NCI-H1417 treated with DMSO at 0.1 percent for 48 hours (cell line): ENCODE measurements at regions not wholly inside any gene's neighbourhood (a gene's known extent, or its start where the extent isn't known, plus 50 kb on each side); places are given as distances from the start of the nearest gene placed in this dataset.

ENCODE experiments used
- DNase-seq: peaks from one replicate; lab custom pipeline; 2025; lab: John Stamatoyannopoulos, UW

DNA sequence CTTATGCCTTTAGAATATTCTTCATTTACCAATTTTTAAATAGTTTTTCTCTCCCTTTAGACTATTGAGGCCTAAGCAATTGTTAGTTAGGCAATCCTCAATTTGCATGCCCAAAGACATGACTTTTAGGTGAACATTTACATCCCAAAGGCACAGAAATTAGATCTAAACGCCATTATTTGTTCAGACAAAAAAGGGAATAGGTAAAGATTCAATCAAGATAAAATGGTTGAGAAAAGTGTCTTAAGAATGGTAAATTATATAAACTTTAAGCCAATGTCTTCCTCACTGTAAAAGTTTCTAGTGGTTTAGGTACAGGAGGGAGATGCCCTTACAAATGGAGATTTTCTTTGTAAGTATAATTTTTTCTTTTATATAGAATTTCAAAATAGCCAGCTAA, 50.2 kb upstream of the MME start:
- DNase-seq: no peak

DNA sequence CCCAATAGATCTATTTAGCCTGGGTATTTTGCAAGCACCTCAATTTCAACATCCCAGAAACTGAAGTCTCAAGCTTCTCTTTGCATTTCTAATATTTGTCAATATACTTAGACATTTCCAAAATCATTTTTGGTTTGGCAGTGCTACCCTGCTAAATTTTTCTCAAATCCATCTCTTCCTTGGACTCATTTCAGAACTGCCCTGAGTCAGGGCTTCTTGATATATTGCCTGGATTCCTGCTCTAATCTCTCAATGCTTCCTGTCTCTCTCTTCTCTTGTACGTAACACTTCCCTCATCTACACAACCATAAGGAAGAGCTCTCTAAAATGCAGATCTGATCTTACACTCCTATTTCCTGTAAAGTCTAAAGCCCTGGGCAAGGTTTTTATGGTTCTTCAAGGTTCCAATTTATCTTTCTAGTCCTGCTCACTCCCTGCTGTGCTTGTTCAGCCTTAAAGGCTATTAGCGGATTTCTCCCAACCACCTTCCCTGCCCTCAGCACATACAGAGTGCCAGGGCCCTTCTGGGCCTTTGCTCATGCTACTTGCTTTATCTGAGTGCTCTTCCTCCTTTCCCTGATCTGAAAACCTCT, 53.0 kb upstream of the MME start:
- no peak for DNase-seq

GRCh38 chr3:155024006-155024638, 56.0 kb upstream of the MME start:
- no peak for DNase-seq

- no peak for DNase-seq
These were observed 57.2 kb upstream of the MME start for GRCh38 chr3:155022896-155023295.

- no peak for DNase-seq
These were observed 60.5 kb upstream of the MME start for GRCh38 chr3:155019575-155019974.

DNA sequence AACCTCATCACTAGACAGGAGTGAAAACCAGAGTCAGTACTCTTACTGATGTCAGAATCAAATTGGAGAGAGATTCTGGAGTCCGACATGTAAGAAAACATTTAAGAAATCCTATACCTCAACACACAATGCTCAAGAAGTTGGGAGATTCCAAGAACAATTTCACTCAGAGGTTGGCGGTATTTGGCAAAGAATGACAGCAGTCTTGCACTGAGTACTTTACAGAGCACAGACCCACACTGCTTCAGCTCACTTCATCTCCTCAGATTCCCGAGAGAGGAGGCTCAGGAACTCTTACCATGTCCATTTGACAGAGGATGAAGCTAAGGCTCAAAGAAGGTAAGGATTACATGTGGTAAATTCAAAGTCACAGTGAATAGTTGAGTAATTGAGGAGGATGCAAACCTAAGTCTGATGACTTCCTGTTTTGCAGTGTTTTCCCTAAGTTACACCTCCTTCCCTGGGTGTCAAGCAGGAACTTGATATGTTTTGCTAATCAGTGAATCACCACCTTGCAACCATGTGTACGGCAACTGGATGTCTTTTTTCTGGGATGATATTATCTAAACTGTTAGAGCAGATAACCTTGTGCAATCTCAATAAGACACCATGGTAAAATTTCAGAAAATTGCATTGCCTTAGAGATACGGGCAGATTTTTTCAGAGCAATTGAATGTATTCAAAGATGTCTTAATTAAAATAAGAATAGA, 61.3 kb upstream of the MME start:
- DNase-seq: no peak

- DNase-seq: no peak
These were observed 64.2 kb upstream of the MME start for GRCh38 chr3:155015776-155016436.

DNA sequence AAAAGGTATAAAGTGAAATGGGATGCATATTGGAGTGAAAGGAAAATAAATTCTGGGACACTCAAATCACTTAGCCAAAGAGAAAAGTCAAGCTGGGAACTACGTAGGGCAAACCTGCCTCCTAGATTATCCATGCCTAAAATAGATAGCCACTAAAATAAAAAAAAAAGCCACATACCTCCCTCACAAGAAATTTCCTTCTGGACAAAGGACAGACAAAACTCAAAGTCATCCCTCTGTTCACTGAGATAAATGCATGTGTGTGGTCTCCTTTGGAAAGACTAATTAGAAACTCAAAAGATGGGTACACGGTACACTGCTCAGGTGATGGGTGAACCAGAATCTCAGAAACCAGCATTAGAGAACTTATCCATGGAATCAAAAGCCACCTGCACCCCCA, 65.2 kb upstream of the MME start:
- no peak for DNase-seq

DNA sequence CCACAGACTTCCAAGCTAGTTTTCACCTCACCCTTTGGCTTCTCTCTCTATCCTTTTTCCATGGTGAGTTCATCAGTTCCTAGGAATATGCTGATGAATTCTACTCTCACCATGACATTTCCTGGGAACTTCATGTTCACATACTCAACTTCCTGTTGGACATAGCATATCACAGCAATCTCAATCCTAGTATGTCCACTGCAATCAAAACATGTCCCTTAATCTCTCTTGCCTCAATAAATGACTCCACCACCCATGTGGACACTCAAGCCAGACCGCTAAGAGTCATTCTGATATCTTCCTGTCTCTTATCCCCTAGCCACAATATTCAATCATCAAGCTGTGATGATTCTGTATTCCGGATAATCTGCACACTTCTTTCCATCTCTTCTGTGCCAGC, 66.7 kb upstream of the MME start:
- no peak for DNase-seq

GRCh38 chr3:155012584-155012983, 67.5 kb upstream of the MME start:
- no peak for DNase-seq

GRCh38 chr3:155010416-155010815, 69.7 kb upstream of the MME start:
- no peak for DNase-seq

DNA sequence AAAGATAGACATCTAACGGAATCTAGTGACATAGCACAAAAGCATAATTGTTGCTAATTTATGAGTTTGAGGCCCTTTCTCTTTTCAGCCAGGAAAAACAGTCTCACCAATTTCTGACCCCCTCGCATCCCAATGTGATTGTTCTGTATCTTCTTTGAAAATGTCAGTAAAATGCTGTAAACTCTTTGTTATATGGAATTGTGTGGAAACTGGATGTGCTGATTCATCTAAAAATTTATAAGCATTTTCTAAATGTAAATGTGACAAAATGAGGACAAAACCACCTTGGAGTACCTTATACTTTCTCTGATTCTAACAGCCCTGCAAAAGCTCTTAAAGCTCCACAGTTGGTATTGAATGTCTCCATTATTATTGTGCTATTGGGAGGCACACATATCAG, 70.9 kb upstream of the MME start:
- DNase-seq: no peak

DNA sequence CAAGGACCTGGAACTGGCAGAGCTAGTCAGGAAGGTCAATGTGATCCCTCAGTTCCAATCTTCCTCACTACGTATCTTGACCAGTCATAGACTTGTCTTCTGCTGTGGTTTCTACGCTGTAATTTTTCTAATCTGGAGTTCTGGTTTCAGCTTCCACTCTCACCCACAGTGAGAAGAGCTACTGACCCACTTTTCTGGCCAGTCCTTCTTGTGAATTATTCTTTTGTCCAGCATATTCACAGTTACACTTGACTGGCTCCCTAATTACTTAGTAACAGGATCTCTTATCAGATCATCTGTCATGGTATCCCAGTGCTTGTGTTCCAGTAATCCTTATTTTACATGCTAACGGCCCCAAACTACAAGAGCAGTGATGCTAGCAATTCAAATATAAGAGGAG, 72.4 kb upstream of the MME start:
- no peak for DNase-seq

DNA sequence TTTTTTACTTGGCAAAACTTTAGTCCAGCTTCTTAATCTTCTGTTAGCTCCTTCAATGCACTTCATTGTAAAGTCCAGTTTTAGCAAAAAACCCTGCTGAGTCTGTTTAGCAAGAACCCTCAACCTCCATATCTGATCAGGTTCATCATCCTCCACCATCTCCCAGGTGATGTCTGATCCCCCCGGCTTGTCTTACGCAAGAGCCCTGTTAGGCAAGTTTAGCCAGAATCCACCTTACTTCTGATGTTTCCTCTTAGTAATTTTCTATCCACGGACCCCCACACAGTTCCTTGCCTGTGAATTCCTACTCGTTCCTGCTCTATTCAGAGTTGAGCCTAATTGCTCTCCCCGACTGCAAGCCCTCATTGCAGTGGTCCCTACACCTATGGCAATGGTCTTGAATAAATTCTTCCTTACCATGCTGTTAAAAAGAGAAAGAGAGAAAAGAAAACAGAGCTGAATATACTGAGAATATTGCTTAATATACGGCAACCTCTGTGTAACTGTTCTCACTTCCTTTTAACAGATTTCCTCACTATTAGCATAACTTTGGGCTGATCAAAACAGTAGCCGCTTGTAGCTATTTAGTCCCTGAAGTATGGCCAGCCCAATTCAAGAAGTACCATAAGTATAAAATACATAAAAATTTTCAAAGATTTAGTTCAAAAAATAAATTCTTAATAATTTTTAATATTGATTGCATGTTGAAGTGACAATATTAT, 78.7 kb upstream of the MME start:
- no peak for DNase-seq

DNA sequence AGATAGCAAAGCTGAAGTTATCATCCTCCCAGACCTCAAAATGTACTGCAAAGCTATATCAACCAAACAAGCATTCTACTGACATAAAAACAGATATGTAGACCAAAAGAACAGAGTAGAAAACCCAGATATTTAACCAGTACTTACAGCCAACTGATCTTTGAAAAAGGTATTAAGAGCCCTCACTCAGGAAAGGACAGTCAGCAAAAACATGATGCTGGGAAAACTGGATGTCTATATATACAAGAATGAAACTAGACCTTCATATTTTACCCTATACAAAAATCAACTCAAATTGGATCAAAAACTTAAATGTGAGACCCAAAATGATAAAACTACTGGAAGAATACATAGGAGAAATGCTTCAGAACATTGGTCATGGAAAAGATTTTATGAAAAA, 87.5 kb upstream of the MME start:
- DNase-seq: no peak

DNA sequence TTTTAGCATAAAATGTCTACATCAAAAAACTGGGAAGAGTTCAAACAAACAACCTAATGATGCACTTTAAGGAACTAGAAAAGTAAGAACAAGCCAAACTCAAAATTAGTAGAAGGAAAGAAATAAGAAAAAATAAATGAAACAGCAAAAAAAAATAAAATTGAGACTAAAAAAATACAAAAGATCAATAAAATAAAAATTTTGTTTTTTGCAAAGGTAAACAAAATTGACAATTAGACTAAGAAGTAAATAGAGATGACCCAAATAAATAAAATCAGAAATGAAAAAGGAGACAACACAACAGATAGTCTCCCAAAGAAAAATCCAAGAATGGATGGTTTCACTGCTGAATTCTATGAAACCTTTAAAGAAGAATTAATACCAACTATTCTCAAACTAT, 89.6 kb upstream of the MME start:
- DNase-seq: no peak

DNA sequence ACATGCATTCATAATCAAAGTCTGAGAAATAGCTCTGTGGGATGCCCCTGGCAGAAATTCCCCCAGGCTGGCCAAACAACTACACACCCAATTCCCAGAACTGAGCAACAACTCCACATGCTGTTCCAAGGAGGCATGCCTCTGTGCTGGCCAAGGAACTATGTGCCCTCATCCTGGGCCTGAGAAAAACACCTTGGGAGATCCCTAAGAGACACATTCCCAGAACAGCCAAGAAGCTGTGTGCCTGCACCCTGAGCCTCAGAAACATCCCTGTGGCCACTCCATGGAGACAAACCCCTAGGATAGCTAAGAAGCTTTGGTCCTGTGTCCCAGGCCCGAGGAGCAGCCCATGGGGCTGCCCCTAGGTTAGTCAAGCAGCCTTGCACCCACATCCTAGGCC, 92.3 kb upstream of the MME start:
- DNase-seq: no peak

DNA sequence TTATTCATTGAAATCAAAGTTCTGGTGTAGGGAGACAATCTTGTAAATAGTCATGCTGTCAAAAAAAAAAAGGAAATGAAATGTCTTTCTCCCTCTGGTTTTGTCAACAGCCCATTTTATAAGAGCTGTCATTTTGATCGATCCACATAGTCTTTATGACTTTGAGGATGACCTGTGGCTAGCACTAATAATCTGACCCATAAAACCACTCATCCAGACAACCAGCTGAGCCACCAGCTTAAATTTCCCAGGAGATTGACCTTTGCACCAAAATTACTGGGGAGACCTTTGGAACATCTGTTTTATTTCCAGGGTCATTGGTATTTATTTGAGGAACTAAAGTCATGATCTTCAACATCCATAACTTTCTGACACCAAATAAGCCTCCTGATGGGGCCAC, 98.5 kb upstream of the MME start:
- DNase-seq: no peak

DNA sequence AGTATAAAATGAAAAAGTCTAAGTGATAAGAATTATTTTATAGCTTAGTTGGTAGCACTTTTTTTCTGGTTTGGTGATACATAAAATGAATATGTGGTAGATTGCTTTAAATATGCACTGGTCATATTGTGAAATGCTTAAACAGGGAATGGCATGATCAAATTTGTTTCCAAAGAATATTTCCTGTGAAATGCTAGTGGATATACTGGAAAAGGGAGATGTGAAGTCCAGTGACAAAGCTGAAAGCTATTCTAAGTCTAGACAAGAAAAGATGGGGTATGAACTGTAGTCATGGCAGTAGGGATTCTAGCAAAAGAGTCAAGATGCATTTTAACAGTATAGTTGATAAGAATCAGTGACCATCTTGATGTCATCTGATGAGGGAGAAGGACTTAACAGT, 98.9 kb upstream of the MME start:
- DNase-seq: no peak

GRCh38 chr3:154979331-154979730, 100.8 kb upstream of the MME start:
- no peak for DNase-seq

DNA sequence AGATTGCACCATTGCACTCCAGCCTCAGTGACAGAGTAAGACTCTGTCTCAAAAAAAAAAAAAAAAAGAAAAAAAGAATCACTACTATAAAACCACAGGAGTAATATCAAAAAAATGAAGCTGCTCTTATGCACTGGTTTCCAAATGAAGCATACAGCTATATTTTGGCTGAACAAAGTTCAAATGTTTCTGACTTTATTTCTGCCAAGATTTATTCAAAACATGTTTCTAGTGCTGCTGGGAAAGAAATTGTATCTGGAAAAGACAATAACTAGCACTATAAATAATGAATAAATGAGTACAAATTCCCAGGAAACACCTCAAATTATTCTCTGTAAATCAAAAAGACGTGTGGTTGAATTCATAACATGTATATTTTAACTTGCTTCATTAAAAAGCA, 102.5 kb upstream of the MME start:
- DNase-seq: no peak
